Fibroblast of upper back skin (primary cell): ENCODE measurements at regions not wholly inside any gene's neighbourhood (a gene's known extent, or its start where the extent isn't known, plus 50 kb on each side); places are given as distances from the start of the nearest gene placed in this dataset.

Source experiments
- DNase-seq: peaks from one replicate; pipeline ENCODE4 v3.0.0-alpha.2; 2013

DNA sequence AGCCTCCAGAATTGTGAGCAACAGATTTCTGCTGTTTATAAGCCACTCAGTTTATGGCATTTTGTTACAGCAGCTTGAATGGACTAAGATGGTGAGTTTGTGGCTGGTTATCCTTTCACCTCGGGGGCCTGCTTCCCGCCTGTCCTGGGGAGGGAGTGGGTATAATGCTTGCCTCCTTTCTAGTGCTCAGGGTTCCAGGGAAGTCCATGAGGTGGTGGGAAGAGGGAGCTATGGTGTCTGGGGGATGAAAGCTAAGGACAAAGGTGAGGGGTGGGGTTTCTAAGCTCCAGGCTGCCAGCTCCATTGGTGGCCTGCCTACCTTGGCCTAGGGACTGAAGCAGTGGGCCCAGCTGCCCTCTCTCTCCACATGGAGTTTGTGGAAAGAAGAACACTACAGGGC is 50.2 kb upstream of the SDK2 start:
- no peak for DNase-seq

DNA sequence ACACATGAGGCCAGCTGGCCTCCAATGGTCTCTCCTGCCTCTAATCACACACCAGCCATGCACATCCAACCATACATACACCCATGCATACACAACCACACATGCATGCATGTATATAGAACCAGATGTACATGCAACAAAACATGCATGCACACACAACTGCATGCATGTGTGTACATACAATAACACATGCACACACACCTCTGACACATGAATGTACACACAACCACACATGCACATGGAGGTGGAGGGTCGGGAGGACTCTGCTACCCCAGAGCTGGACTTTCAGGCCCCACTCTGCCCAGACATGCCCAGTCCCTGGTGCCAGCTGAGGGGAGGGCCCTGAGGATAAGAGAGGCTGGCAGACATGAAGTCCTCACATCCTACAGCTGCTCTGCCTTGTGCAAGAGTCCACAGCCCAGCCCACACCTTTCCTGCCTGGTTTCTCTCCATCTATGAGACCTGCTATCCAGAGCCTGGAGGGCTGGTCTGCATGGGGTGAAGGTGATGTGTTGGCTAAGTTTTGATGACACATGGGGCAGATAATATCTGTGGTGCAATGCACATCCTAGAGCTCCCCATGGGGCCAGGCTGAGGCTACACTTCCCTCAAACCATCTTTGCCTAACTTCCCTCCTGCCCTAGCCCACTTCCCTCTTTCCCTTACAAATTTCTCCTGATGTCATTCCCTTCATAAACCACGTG is 50.9 kb upstream of the SDK2 start:
- DNase-seq = no peak

DNA sequence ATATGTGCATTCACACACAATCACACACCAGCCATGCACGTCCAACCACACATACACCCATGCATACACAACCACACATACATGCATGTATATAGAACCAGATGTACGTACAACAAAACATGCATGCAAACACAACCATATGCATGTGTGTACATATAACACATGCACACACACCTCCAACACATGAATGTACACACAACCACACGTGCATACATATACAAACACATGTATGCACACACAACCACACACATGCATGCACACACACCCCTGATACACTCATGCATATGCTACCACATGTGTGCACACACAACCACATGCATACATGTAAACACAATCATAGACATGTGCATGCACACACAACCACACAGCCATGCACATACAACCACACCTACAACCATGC is 52.0 kb upstream of the SDK2 start:
- DNase-seq = no peak

DNA sequence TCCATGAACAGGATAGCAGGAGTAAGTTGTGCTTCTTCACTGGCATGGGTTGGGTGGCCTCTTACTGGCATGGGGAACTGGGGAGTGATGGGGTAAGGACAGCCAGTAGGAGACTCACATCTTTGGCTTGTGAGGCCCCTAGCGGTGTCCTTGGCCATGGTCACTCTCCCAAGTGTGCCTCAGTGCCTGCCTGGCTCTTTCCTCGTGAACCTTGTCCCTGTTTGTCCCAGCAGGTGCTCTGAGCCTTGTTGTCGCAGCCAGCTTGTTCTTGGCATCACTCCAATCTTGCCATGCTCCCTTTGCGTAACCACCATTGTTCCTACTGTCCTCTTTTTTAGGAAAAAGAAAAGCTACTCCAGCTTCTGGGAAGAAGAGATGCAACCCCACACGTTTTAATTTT is 53.6 kb upstream of the SDK2 start:
- no peak for DNase-seq

DNA sequence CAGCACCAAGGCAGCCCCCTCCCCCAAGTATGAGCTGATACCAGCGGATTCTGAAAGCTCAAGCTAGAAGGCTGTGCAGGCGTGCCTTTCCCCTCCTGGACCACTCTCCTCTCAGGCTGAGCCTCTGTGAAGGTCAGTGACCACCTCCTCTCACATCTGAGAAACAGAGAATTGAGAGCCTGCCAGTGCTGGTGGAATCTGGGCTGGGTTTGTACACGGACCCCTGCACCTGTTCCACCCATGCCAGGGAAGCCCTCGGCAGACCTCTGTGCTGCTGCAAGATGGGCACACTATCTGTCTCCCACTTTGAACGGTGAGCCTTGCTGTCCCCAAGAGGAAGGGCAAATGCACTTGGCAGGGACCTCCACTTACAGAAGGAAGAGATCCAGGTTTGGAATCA is 54.7 kb upstream of the SDK2 start:
- DNase-seq = no peak

DNA sequence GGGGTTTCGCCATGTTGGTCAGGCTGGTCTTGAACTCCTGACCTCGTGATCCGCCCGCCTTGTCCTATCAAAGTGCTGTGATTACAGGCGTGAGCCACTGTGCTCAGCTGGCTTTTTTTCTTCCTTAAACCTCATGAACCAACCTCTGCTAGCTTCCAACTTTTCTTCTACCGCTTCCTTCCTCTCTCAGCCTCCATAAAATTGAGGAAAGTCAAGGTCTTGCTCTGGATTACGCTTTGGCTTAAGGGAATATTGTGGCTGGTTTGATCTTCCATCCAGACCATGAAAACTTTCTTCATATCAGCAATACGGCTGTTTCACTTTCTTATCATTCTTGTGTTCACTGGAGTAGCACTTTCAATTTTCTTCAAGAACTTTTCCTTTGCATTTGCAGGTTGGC is 57.5 kb upstream of the SDK2 start:
- no peak for DNase-seq

DNA sequence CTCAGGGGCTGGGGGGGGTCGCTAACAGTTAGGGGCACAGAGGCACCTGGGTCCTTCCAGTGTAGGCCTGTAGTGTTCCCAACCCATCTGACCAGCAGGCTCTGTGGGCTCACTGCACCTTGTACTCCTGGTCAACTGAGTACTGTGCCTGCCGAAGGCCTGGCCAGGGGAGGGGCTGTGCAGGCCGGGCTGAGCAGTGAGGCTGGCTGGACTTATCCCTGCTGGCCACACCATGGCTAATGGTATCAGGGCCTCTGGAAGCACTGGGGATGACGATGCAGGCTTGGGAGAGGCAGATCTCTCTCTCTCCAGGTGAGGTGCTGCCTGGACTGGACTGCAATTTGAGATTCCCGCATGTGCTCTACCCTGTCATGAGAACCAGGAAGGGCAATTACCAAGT is 58.9 kb upstream of the SDK2 start:
- DNase-seq = no peak

DNA sequence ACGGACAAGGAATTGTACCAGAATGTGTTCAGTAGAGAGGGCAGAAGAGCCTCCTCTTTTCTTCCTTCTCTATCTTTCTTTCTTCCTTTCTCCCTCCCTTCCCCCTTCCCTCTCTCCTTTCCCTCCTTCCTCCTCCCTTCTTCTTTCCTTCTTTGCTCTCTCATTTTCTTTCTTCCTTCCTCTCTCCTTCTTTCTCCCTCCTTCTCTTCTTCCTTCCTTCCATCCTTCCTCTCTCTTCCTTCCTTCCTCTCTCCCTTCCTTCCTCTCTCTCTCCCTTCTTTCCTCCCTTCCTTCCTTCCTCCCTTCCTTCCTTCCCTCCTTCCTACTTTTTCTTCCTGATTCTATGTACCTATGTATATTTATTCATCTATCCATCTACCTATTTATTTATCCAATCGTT is 59.7 kb upstream of the SDK2 start:
- no peak for DNase-seq

DNA sequence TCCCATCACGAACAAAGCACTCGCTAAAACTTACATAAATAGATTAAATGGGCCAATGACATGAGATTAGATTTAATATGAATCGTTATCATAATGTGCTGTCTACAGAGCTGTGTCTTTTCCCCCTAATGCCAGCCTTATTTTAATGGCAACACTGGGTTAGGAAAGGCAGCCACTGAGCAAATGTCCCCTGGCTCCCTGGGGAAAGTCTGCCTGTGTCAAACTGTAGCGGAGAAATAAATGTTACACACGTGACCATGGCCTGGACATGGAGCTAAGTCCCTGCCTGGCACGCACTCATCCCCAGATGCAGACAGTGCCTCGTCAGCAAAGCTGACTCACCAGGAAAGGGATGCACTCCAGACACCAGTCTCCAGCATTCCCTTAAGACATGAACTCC is 61.3 kb upstream of the SDK2 start:
- peak; percentile 90 for DNase-seq

DNA sequence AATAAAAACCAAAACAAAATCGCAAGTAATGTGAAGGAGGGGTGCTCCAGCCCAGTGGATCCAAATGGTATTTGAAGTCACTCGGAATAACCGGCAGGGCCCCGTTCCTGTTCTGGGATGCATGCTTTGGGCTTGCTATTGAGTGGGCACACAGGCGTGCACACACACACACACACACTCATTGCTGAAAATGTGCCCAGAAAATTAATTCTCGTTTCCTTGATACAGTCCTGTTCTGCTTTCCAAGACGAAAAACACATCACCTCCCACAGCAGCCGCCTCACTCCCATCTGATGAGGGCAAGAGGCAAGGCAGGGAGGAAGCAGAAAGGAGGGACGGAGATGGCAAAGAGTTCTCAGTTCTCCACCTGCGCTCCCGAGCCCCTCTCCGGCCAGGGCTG is 62.2 kb upstream of the SDK2 start:
- no peak for DNase-seq

DNA sequence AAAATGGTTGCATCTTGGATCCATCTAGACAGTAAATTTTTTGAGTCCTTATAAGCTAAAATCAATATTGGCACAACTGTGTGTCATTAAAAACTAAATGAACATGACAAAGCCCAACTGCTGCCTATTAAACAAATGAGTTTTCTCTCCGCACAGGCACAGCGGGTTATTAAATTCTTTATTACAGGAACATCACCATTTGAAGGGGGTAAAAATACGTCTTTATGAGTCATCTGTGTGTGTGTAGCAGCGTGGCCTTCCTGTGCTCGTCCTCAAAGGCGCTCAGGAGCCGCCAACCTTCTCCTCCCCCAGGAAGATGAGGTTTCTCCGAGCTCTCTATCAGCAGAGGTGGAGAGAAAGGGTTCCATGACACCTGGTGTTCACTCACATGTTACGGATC is 62.6 kb upstream of the SDK2 start:
- peak; percentile 29 for DNase-seq

DNA sequence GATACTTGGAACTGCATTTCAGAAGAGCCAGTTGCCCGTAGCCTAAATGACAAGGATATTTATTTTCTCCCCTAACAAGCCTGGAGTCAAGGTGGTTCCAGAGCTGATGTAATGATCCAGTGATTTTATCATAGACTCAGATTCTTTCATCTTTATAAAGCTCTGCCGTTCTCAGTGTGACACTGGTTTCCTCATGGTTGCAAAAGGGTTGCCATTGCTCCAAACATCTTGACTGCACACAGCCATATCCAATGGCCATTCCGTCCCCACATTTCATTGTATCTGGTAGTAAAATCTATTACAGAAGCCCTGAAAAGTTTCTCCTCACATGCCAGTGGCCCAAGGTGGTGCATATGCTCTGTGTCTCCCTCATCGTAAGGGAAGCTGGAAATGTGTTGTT is 63.1 kb upstream of the SDK2 start:
- DNase-seq = no peak

DNA sequence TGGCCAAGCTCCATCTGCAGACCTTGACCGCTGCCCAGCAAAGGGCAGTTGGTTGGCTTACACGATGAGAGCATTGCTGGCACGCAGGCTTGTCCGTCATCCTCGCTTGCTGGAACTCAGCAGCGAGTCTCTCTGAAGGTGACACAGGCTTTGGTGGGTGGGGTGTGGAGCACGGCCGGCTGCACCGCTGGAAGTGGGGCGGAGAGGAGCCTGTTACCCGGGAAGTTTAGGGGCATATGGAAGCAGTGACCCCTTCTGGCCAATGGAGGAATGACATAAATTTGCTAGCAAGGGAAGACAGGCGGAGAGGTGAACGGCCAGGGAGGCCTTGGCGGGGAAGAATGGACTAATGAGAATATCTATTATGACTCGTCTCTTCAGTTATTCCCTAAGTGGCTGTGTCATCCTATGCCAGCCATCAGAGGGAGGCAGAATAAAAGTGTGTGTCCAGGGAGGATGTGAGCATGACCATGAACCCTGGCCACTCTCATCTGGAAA is 65.9 kb upstream of the SDK2 start:
- peak; percentile 52 for DNase-seq

DNA sequence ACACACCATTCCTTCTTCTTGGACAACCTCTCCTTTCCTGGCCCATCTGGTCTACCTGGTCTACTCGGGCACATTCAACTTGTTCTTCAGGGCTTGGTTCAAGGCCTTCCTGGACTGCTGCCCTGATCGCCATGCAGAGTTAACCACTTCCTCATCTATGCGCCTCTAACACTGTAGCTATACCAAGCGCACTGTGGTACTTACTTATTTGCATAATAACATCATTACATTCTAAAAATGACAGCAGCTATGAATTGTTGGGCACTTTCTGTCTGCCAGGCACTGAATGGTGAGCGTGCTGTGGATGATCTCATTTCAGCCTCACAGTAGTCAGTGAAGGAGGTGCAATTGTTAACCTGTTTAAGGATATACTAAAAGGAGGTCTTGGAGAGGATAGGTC is 66.9 kb upstream of the SDK2 start:
- no peak for DNase-seq

DNA sequence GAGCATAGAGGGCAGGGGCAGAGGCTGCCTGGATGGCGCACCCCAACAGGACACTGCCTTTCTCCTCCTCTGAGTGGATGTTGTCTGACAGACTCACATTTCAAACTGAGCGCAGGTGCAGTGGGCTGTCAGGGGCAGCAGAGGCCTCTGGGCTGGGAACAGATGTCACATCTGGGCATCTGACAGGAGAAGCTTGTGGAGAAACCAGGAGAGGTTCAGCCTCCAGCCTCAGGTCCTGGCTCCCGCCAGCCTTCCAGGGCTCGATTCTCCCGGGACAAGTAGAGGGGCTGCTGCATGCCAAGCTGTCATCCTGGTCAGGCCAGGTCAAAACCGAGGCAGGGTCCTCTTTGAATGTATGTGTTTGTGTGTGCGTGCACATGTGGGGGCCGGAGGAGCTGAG is 67.7 kb upstream of the SDK2 start:
- no peak for DNase-seq

DNA sequence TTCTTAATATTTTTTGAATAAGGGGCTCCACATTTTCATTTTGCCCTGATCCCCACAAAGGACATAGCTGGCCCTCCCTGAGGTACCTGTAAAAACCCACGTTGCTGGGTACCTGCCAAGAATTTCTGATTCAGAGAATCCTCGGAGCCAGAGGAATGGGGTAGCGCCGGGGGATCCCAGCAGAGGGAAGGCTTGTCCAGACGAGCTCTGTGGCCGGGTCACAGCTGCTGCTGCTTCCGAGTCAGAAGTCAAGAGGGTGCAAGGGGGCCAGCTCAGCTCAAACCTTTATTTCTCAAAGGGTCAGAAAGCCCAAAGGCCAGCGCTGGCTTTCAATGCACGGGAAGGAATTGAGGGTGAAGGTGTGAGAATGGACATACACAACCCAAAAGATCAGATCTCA is 68.9 kb upstream of the SDK2 start:
- DNase-seq = no peak

DNA sequence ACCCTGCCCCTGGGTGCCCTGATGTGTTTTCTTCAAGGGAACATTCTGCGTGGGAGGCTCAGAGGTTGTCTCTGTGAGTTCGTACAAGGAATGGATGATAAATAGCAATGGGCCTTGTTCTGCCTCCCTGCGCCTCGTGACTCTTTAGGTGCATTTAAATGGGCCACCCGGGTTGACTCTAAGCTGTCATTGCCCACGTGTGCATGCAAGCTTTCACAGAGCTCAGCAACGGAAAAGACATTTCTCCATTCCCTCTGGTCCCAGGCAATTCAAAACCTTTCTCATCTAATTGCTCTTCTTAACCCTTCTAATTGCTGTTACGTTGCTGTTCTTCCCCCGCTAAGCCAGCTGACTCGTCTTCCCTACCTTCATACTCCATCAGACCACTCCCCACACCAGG is 71.5 kb upstream of the SDK2 start:
- no peak for DNase-seq

DNA sequence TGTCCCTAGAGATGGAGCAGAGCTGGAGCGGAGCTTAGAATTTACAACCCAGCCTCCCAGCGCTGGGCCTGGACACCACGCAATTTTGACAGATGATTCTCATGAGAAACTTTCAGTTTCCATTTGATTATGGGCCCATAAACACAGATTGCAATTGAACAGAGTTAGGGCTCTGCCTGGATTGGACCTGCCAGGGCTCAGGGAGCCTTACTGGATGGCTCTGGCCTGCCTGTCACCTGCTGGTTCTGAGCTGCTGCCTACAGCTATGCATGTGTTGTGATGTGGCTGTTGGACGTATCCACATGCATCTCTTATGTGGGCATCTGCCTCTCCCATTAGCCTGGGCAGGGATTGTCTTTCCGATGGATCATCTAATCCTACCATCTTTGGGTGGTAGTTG is 73.4 kb upstream of the SDK2 start:
- no peak for DNase-seq

DNA sequence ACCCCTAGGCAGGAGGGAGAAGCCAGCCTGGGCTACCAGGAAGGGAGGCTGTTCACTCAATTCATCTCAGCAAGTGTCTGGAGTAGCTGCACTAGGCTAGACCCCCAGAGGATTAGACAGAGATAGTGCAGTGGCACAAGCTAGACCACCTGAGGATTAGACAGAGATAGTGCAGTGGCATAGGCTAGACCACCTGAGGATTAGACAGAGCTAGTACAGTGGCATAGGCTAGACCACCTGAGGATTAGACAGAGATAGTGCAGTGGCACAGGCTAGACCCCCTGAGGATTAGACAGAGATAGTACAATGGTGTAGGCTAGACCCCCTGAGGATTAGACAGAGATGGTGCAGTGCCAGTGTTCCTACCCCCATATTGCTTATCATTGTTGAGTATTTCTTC is 74.1 kb upstream of the SDK2 start:
- DNase-seq = no peak

DNA sequence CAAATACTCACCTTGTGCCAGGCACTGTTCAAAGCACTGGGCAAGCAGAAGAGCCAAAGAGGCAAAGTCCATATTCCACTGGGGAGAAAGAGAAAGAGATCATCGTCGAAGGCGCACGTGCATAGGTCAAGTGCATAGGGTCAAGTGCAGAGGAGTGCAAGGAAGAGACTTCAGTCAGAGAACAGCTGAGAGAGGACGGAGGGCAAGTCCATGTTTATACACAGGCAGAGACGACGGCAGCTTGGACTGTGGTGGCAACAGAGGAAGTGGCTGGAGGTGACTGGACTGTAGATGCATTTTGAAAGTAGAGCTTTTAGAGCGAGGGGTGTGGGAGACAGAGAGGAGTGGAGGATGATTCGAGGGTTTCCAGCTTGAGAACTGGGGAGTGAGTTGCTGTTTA is 74.7 kb upstream of the SDK2 start:
- DNase-seq = no peak

DNA sequence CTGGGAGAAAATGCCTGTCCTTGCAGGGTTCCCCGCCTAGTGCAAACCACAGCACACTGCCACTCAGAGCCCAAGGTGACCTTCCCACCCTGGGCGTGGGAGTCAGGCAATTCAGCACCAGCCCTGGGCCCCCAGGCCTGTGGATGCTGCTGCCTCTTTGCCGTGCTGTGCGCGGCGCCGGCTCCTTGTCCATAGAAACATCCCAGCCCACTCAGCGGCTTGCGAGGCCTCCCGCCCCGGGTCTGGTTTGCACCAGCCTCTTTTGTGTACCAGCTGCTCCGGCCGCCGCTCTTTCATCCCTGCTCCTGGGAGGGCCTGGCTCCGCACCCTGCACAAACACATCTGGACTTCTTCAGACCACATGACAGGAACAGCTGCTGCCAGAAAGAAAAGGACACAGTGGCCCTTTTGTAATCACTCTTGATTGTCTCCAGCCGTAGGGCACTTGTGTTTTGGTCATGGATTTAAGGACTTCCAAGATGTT is 75.4 kb upstream of the SDK2 start:
- DNase-seq = no peak

DNA sequence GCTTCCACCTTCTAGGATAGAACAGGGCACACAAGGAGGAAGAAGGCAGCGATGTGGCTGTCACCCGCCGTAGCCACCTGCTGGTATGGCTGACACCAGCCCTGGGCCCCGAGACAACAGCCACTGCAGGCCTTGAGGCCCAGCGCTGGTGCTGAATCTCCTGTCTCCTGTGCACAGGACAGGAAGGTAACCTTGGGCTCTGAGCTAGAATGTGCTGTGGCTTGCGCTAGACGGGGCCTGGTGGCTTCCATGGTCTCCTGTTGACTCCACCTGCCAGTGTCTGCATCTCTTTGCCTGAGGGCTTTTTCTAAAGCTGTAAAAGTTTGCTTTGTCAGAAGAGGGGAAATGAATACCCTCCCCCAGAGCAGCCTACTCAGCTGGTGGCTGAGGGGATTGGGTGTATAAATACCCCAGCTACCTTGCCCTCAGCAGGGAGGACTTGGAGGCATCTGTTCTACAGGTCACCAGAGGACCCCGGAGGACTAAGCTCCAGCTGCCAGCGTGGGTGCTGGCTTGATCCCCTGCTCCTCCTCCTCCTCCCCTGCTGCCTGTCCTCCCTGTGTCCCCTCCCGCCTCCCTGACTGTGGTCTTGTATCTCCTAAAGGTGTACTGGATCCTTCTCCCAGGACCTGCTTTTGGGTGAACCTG is 76.1 kb upstream of the SDK2 start:
- no peak for DNase-seq

DNA sequence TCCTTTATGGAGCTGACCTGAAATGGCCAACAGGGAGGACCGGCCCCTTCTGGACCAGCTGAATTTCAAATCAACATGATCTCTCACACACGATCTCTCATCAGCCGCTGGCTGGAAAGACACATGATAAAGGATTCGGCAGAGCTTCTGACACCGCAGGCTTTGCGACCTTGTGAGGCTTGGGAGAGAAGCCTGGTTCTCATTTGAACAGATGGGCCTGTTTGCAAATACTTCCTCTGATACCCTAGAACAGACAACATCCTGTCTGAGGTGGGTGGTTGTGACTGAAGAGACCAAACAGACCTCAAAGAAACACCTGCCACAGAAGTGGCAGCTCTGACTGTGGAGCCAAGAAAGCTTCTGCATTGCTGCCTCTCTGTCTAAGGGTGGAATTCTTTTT is 77.9 kb upstream of the SDK2 start:
- no peak for DNase-seq

DNA sequence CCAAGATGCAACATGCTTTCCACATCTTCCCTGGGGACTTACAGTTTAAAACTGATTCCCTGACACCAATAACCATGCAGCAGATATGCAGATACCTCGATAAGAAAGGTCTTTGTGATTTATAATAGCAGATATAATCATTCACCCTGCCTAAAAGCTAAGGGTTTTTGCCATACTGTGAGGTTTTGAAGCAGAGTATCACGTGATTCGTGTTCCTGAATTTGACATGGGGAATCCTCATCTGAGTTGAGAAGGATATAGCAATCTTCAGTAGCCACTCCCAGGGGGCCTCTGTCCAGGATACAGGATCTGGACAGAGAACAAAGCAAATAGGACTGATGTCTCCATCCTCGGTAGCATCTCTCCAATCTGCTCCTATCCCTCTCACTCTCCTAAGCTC is 79.1 kb upstream of the SDK2 start:
- DNase-seq = no peak

DNA sequence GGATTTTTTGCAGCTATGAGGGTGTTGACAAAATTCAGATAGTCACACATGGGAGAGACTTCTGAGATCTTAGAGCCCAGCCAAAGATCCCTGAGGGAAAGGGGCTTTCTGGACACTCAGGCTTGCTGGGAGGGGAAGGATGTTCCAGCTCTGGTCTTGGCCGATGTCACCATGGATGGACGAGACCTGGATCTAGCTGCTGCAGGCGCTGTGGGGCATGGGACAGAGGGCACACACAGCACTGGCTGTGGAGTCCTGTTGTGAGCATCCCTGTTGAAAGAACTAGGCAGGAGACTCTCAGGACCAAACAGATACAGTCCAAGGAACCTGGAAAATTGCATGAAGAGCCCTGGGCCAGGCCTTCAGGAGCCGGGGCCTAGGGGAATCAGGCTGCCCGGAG is 80.1 kb upstream of the SDK2 start:
- DNase-seq = no peak
